ENCODE measurements at regions not wholly inside any gene's neighbourhood (a gene's known extent, or its start where the extent isn't known, plus 50 kb on each side); places are given as distances from the start of the nearest gene placed in this dataset.

GRCh38 chr5:15447209-15447608 is 52.8 kb upstream of the FBXL7 start:
- H3K36me3 ChIP-seq, result no peaks in the 10 kb centered on the region
- H3K4me1 ChIP-seq, result no peaks in the 10 kb centered on the region
- no peak overlapping the region for H3K27ac ChIP-seq
- no peak overlapping the region for H3K4me3 ChIP-seq
- no peaks in the 10 kb centered on the region for H3K9me3 ChIP-seq (replicated peaks)
- no peak for DNase-seq
- H3K27me3 ChIP-seq, result no peaks in the 10 kb centered on the region

- Histone ChIP-seq H3K27me3 (no peaks in the 10 kb centered on the region), H3K27ac (no peak overlapping the region), H3K4me3 (no peak overlapping the region), H3K9me3 (replicated peaks) (no peaks in the 10 kb centered on the region), H3K4me1 (no peaks in the 10 kb centered on the region), H3K36me3 (no peaks in the 10 kb centered on the region)
- DNase-seq, result no peak
Observed at GRCh38 chr5:15446552-15446951, 53.4 kb upstream of the FBXL7 start.

GRCh38 chr5:15442193-15442570 is 57.8 kb upstream of the FBXL7 start:
- Histone ChIP-seq H3K36me3 (no peaks in the 10 kb centered on the region), H3K9me3 (replicated peaks) (no peaks in the 10 kb centered on the region), H3K27ac (no peak overlapping the region), H3K4me1 (no peaks in the 10 kb centered on the region), H3K27me3 (no peaks in the 10 kb centered on the region), H3K4me3 (no peak overlapping the region)
- no peak for DNase-seq

- no peaks in the 10 kb centered on the region for H3K36me3 ChIP-seq
- no peak overlapping the region for H3K4me3 ChIP-seq
- no peaks in the 10 kb centered on the region for H3K9me3 ChIP-seq (replicated peaks)
- DNase-seq, result no peak
- H3K27ac ChIP-seq, result no peak overlapping the region
- H3K27me3 ChIP-seq, result no peaks in the 10 kb centered on the region
- no peaks in the 10 kb centered on the region for H3K4me1 ChIP-seq
Observed at GRCh38 chr5:15441433-15442192, 58.4 kb upstream of the FBXL7 start.

- Histone ChIP-seq H3K36me3 (no peaks in the 10 kb centered on the region), H3K27me3 (no peaks in the 10 kb centered on the region), H3K27ac (no peak overlapping the region), H3K9me3 (replicated peaks) (no peaks in the 10 kb centered on the region), H3K4me3 (no peak overlapping the region), H3K4me1 (no peaks in the 10 kb centered on the region)
- DNase-seq, result peak; percentile 13 to 19
Observed at GRCh38 chr5:15440434-15440833, 59.5 kb upstream of the FBXL7 start.

GRCh38 chr5:15439801-15440200 is 60.2 kb upstream of the FBXL7 start:
- no peak for DNase-seq
- H3K36me3 ChIP-seq, result no peaks in the 10 kb centered on the region
- H3K9me3 ChIP-seq (replicated peaks), result no peaks in the 10 kb centered on the region
- H3K27ac ChIP-seq, result no peak overlapping the region
- no peaks in the 10 kb centered on the region for H3K27me3 ChIP-seq
- H3K4me1 ChIP-seq, result no peaks in the 10 kb centered on the region
- no peak overlapping the region for H3K4me3 ChIP-seq

- Histone ChIP-seq H3K4me1 (no peaks in the 10 kb centered on the region), H3K36me3 (no peaks in the 10 kb centered on the region), H3K4me3 (no peak overlapping the region)
Observed at GRCh38 chr5:15433709-15434108, 66.3 kb upstream of the FBXL7 start.

GRCh38 chr5:15431923-15432322 is 68.1 kb upstream of the FBXL7 start:
- Histone ChIP-seq H3K36me3 (no peaks in the 10 kb centered on the region), H3K4me1 (no peaks in the 10 kb centered on the region), H3K4me3 (no peak overlapping the region), H3K27ac (no peak overlapping the region), H3K9me3 (replicated peaks) (no peaks in the 10 kb centered on the region), H3K27me3 (no peaks in the 10 kb centered on the region)
- DNase-seq, result no peak

More at GRCh38 chr5:15433709-15434108, 66.3 kb upstream of the FBXL7 start:
- DNase-seq, result no peak
- Histone ChIP-seq H3K27me3 (no peaks in the 10 kb centered on the region), H3K27ac (no peak overlapping the region), H3K9me3 (replicated peaks) (no peaks in the 10 kb centered on the region)

GRCh38 chr5:15425766-15426165 is 74.2 kb upstream of the FBXL7 start:
- no peaks in the 10 kb centered on the region for H3K4me1 ChIP-seq
- no peaks in the 10 kb centered on the region for H3K9me3 ChIP-seq (replicated peaks)
- H3K4me3 ChIP-seq, result no peak overlapping the region
- H3K27me3 ChIP-seq, result no peaks in the 10 kb centered on the region
- H3K36me3 ChIP-seq, result no peaks in the 10 kb centered on the region
- no peak for DNase-seq
- no peak overlapping the region for H3K27ac ChIP-seq

GRCh38 chr5:15424769-15425168 is 75.2 kb upstream of the FBXL7 start:
- no peak overlapping the region for H3K4me3 ChIP-seq
- H3K27me3 ChIP-seq, result no peaks in the 10 kb centered on the region
- no peaks in the 10 kb centered on the region for H3K4me1 ChIP-seq
- no peak overlapping the region for H3K27ac ChIP-seq
- no peaks in the 10 kb centered on the region for H3K9me3 ChIP-seq (replicated peaks)
- DNase-seq, result no peak
- no peaks in the 10 kb centered on the region for H3K36me3 ChIP-seq

- Histone ChIP-seq H3K27ac (no peak overlapping the region), H3K36me3 (no peaks in the 10 kb centered on the region), H3K27me3 (no peaks in the 10 kb centered on the region), H3K4me1 (no peaks in the 10 kb centered on the region), H3K9me3 (replicated peaks) (no peaks in the 10 kb centered on the region), H3K4me3 (no peak overlapping the region)
- no peak for DNase-seq
Observed at GRCh38 chr5:15421921-15422412, 78.0 kb upstream of the FBXL7 start.

GRCh38 chr5:15421381-15421780 is 78.6 kb upstream of the FBXL7 start:
- H3K4me3 ChIP-seq, result no peak overlapping the region
- H3K27me3 ChIP-seq, result no peaks in the 10 kb centered on the region
- no peaks in the 10 kb centered on the region for H3K36me3 ChIP-seq
- DNase-seq, result no peak
- H3K4me1 ChIP-seq, result no peaks in the 10 kb centered on the region
- no peaks in the 10 kb centered on the region for H3K9me3 ChIP-seq (replicated peaks)
- H3K27ac ChIP-seq, result no peak overlapping the region

GRCh38 chr5:15420201-15420600 is 79.8 kb upstream of the FBXL7 start:
- Histone ChIP-seq H3K4me1 (no peaks in the 10 kb centered on the region), H3K27me3 (no peaks in the 10 kb centered on the region), H3K9me3 (replicated peaks) (no peaks in the 10 kb centered on the region), H3K27ac (no peak overlapping the region), H3K36me3 (no peaks in the 10 kb centered on the region), H3K4me3 (no peak overlapping the region)
- DNase-seq, result no peak

GRCh38 chr5:15417156-15417555 is 82.8 kb upstream of the FBXL7 start:
- H3K27ac ChIP-seq, result no peak overlapping the region
- no peaks in the 10 kb centered on the region for H3K9me3 ChIP-seq (replicated peaks)
- H3K4me3 ChIP-seq, result no peak overlapping the region
- H3K27me3 ChIP-seq, result no peaks in the 10 kb centered on the region
- no peaks in the 10 kb centered on the region for H3K36me3 ChIP-seq
- DNase-seq, result no peak
- H3K4me1 ChIP-seq, result no peaks in the 10 kb centered on the region

GRCh38 chr5:15406478-15406877 is 93.5 kb upstream of the FBXL7 start:
- DNase-seq, result no peak
- H3K27me3 ChIP-seq, result no peaks in the 10 kb centered on the region
- H3K4me1 ChIP-seq, result no peaks in the 10 kb centered on the region
- no peaks in the 10 kb centered on the region for H3K9me3 ChIP-seq (replicated peaks)
- H3K36me3 ChIP-seq, result no peaks in the 10 kb centered on the region
- no peak overlapping the region for H3K4me3 ChIP-seq
- no peak overlapping the region for H3K27ac ChIP-seq

- Histone ChIP-seq H3K4me3 (no peak overlapping the region), H3K4me1 (no peaks in the 10 kb centered on the region), H3K36me3 (no peaks in the 10 kb centered on the region), H3K9me3 (replicated peaks) (no peaks in the 10 kb centered on the region), H3K27ac (no peak overlapping the region), H3K27me3 (no peaks in the 10 kb centered on the region)
- DNase-seq, result no peak
Observed at GRCh38 chr5:15393146-15393545, 106.8 kb upstream of the FBXL7 start.

Data from SJCRH30 (cell line).